Glutamatergic neuron (in vitro differentiated cells): ENCODE measurements at regions not wholly inside any gene's neighbourhood (a gene's known extent, or its start where the extent isn't known, plus 50 kb on each side); places are given as distances from the start of the nearest gene placed in this dataset.

Experiments used
- DNase-seq: peaks from one replicate; pipeline ENCODE4 v3.0.0; 2022
- H3K27ac Mint-ChIP-seq: one replicate; pipeline ENCODE4 v1.8.0; 2020; ENCODE audit warnings: mild to moderate bottlenecking, mixed read lengths, inconsistent platforms; ENCODE audit not compliant: unreplicated experiment
- H3K27me3 Mint-ChIP-seq: one replicate; pipeline ENCODE4 v1.8.0; 2020; ENCODE audit warnings: mild to moderate bottlenecking, moderate library complexity, mixed read lengths, inconsistent platforms; ENCODE audit not compliant: unreplicated experiment
- H3K36me3 Mint-ChIP-seq: one replicate; pipeline ENCODE4 v1.8.0; 2020; ENCODE audit warnings: mild to moderate bottlenecking, mixed read lengths, inconsistent platforms; ENCODE audit not compliant: unreplicated experiment
- H3K4me1 Mint-ChIP-seq: one replicate; pipeline ENCODE4 v1.8.0; 2020; ENCODE audit warnings: mild to moderate bottlenecking, low read depth, mixed read lengths, inconsistent platforms; ENCODE audit not compliant: unreplicated experiment
- H3K4me3 Mint-ChIP-seq: one replicate; pipeline ENCODE4 v1.8.0; 2020; ENCODE audit warnings: mild to moderate bottlenecking, mixed read lengths, inconsistent platforms; ENCODE audit not compliant: unreplicated experiment
- H3K9me3 Mint-ChIP-seq: one replicate; pipeline ENCODE4 v1.8.0; 2020; ENCODE audit warnings: mild to moderate bottlenecking, moderate library complexity, mixed read lengths, inconsistent platforms; ENCODE audit not compliant: unreplicated experiment
- CTCF ChIP-seq: fragments of 200-600 bp; sonication (generic); IDR thresholded peaks from one replicate; pipeline ENCODE4 v1.5.0; 2021; ENCODE audit not compliant: partially characterized antibody, unreplicated experiment

DNA sequence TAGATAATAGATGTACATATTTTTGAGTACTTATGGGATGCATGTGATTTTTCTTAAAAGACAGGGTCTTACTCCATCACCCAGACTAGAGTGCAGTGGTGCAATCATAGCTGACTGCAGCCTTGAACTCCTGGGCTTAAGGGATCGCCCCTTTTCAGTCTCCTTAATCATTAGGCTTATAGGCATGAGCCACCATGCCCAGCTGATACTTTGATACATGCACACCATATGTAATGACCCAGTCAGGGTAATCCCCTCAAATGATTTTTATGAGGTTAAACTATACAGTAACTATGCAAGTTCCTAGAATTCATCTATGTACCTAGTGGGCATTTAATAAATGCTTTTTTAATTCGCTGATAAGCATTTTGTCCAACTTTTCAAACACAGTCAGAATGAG is 292.3 kb downstream of the DTWD2 start:
- no peak overlapping the region for H3K4me3 Mint-ChIP-seq
- no peak overlapping the region for H3K27ac Mint-ChIP-seq
- H3K4me1 Mint-ChIP-seq = peaks cover 13% of the 10 kb centered on the region
- H3K9me3 Mint-ChIP-seq = peaks cover 5% of the 10 kb centered on the region
- H3K36me3 Mint-ChIP-seq = no peaks in the 10 kb centered on the region
- DNase-seq = no peak
- no peak for TF ChIP-seq CTCF
- peaks cover 6% of the 10 kb centered on the region for H3K27me3 Mint-ChIP-seq

DNA sequence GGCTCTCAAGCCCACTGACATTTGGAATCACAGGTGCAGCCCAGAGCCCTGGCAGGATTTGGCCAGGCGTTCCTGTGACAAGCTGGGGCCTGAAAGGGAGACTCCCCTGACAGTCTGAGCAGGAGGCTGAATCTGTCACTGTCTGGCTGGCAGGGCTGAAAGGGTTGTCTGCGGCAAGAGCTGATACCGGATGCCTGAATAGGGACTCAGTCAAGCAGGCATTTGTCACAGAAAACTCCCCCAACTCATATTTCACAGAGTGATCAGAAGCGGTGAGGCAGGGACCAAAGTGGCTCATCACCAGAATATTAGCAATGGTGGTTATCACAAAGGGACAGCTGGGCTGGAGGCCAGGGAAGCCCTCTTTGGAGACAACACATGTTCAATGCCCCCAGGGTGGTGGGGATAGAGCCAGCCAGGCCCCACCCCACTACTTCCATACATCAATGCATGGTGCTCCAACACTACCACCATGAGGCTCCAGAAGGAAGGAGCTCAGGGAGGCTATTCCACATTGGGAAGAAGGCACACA is 295.5 kb downstream of the DTWD2 start:
- Mint-ChIP-seq H3K9me3 (peaks cover 5% of the 10 kb centered on the region), H3K27me3 (peaks cover 8% of the 10 kb centered on the region), H3K27ac (peak overlapping the region; percentile 94), H3K4me1 (peaks cover 13% of the 10 kb centered on the region), H3K36me3 (no peaks in the 10 kb centered on the region), H3K4me3 (peak overlapping the region; percentile 71)
- no peak for TF ChIP-seq CTCF
- peak; percentile 66 for DNase-seq

DNA sequence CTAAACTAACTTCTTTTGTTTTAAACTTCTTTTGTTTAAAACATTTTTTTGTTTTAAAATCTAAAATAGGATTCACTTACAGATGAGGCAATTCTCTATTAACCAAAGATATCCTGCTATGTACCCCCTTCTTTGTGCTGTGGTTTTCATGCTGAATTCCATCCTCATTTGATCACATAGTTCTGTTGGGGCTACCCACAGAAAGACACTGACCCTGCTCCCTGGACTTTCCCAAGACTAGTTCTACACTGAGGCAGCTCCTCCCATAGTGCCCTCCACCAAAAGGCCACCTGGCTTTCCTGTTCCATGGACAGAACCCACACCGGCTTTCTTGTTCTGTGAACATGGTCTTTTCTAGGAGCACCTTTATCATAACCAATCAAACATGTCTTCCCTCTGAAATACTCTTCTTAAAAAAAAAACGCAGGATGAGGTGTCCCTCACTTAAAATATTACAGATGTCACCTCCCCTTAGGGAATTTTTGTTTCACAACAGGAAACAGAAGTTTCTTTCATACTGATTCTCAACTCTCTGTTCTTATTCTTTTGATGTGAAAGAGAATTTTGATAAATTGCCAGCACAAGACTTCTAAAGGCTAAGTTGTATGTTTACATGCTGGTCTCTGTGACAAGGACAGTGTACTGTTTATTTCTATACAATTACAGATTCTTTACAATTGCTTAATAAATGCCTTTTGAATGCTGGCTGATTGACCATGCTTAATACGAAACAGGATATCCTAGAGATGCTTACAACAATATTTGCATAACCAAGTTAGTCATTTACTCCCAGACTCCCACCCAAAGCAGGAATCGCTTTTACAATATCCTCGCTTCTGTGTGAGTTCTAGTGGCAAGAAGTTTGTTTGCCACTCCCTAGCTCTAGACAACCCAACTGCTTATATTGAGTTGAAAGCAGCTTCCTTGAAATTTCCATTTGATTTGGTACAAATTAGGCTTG is 300.4 kb downstream of the DTWD2 start:
- Mint-ChIP-seq H3K4me3 (no peak overlapping the region), H3K27ac (no peak overlapping the region), H3K4me1 (peaks cover 8% of the 10 kb centered on the region), H3K9me3 (peaks cover 5% of the 10 kb centered on the region), H3K36me3 (no peaks in the 10 kb centered on the region), H3K27me3 (peaks cover 9% of the 10 kb centered on the region)
- no peak for TF ChIP-seq CTCF
- no peak for DNase-seq

- no peaks in the 10 kb centered on the region for H3K9me3 Mint-ChIP-seq
- no peak overlapping the region for H3K4me3 Mint-ChIP-seq
- H3K4me1 Mint-ChIP-seq = peaks cover 3% of the 10 kb centered on the region
- H3K27ac Mint-ChIP-seq = no peak overlapping the region
- no peak for TF ChIP-seq CTCF
- H3K27me3 Mint-ChIP-seq = peaks cover 4% of the 10 kb centered on the region
- H3K36me3 Mint-ChIP-seq = no peaks in the 10 kb centered on the region
- DNase-seq = no peak
Measured at GRCh38 chr5:118687100-118687499, 301.2 kb downstream of the DTWD2 start.

- DNase-seq = no peak
- Mint-ChIP-seq H3K4me1 (no peaks in the 10 kb centered on the region), H3K27me3 (peaks cover 2% of the 10 kb centered on the region), H3K36me3 (no peaks in the 10 kb centered on the region), H3K4me3 (no peak overlapping the region), H3K27ac (no peak overlapping the region), H3K9me3 (peaks cover 2% of the 10 kb centered on the region)
- TF ChIP-seq CTCF = no peak
Measured at GRCh38 chr5:118681655-118682054, 306.7 kb downstream of the DTWD2 start.
